Ishikawa (cell line): ENCODE measurements at regions not wholly inside any gene's neighbourhood (a gene's known extent, or its start where the extent isn't known, plus 50 kb on each side); places are given as distances from the start of the nearest gene placed in this dataset.

ENCODE experiments used
- CEBPB ChIP-seq: IDR thresholded peaks from 2 replicates; pipeline ENCODE4 v1.6.1; 2012
- CREB1 ChIP-seq: IDR thresholded peaks from 2 replicates; pipeline ENCODE4 v1.6.1; 2012; ENCODE audit warnings: low read depth
- EP300 ChIP-seq: IDR thresholded peaks from 2 replicates; pipeline ENCODE4 v1.6.1; 2012; ENCODE audit warnings: borderline replicate concordance
- ZBTB7A ChIP-seq: IDR thresholded peaks from 2 replicates; pipeline ENCODE4 v1.6.1; 2012; ENCODE audit warnings: low read depth
- TF ChIP-seq, protein P1 (sequence below): IDR thresholded peaks from 2 replicates; pipeline ENCODE4 v1.6.1; 2012; ENCODE audit warnings: low read depth, mild to moderate bottlenecking
- TF ChIP-seq, protein P2 (sequence below): IDR thresholded peaks from 2 replicates; pipeline ENCODE4 v1.6.1; 2012

DNA sequence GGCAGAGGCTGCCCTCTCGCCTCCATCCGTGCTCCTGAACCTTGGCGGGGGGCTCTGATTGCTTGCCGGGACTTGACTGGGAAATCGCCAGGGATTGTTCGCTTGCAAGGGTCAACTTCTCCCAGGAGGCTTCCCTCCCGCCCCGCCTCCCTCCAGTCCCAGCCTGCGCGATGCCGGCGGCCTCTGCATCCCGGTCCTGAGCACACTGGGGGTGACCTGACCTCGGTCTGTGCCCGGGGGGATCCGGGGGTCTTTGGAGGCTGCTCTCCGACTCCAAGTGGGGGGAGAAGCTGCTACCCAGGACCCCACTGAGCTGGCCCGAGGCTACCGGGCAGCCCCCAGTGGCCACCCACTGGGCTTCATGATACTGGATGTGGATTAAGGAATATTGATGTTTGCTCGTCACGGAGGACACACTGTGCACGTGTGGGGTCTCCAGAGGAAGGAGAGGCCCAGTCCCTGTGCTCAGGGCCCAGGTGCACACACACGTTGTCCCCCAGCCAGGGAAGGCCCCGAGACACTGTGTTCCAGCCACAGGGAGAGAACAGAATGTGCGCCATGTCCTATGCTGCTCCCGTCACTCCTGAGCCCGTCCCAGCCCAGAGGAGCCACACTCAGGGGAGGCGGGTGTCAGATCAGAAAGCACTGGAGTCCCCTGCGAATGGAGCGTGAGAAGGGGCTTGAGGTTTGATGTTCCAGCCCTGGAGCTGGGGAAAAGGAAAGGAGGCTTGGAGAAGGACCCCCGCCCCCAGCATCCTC lies 55.9 kb upstream of the NKX1-1 start:
- TF ChIP-seq, protein P1, sequence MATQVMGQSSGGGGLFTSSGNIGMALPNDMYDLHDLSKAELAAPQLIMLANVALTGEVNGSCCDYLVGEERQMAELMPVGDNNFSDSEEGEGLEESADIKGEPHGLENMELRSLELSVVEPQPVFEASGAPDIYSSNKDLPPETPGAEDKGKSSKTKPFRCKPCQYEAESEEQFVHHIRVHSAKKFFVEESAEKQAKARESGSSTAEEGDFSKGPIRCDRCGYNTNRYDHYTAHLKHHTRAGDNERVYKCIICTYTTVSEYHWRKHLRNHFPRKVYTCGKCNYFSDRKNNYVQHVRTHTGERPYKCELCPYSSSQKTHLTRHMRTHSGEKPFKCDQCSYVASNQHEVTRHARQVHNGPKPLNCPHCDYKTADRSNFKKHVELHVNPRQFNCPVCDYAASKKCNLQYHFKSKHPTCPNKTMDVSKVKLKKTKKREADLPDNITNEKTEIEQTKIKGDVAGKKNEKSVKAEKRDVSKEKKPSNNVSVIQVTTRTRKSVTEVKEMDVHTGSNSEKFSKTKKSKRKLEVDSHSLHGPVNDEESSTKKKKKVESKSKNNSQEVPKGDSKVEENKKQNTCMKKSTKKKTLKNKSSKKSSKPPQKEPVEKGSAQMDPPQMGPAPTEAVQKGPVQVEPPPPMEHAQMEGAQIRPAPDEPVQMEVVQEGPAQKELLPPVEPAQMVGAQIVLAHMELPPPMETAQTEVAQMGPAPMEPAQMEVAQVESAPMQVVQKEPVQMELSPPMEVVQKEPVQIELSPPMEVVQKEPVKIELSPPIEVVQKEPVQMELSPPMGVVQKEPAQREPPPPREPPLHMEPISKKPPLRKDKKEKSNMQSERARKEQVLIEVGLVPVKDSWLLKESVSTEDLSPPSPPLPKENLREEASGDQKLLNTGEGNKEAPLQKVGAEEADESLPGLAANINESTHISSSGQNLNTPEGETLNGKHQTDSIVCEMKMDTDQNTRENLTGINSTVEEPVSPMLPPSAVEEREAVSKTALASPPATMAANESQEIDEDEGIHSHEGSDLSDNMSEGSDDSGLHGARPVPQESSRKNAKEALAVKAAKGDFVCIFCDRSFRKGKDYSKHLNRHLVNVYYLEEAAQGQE = no peak
- no peak for TF ChIP-seq EP300
- TF ChIP-seq, protein P2, sequence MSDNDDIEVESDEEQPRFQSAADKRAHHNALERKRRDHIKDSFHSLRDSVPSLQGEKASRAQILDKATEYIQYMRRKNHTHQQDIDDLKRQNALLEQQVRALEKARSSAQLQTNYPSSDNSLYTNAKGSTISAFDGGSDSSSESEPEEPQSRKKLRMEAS = no peak
- TF ChIP-seq CEBPB = no peak
- TF ChIP-seq ZBTB7A = no peak
- no peak for TF ChIP-seq CREB1
